GM12892 (cell line): ENCODE measurements at regions not wholly inside any gene's neighbourhood (a gene's known extent, or its start where the extent isn't known, plus 50 kb on each side); places are given as distances from the start of the nearest gene placed in this dataset.

ENCODE experiments used
- POLR2A ChIP-seq: IDR thresholded peaks from 2 replicates; pipeline ENCODE4 v1.6.1; 2011; ENCODE audit warnings: low read depth, low read length, control low read depth
- POLR2AphosphoS5 ChIP-seq: IDR thresholded peaks from 2 replicates; pipeline ENCODE4 v1.6.1; 2011; ENCODE audit warnings: low read depth, low read length, control low read depth

DNA sequence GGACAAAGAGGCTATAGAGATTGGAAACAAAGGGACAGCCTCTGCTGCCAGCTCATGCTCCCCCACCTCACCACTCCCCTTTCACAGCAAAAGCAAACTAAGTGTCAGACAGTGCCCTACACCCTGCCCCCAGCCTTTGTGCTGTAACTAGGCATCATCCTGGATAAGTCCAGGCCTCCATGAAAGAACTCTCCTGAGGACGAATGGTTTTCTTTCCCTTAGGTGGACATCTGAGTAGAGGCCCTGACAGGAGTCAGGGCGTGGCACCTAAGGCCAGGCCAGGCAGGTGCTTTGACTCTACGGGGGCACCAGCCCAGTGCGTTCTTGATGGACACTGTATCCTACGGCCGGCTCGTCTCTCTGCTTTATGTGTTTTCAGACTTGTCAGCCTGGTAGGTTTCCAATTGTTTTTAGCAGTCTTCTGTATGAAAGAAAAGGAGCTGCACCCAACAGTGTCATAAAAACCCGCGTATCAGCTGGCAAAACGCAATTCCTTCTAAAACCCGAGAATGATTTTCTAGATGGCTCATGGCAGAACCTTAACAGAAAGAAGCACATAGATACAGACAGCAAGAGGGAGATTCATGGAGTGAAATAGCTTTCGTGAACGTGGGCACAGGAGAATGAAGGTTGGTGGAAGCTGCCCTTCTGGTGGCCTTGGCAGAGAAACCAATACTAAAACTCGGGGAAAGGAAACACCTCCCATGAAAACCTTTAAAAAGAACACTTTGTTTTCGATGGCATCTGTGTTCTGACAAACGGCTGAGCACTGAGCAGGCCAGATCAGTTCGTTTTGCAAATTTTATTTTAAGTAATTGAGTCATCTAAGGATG is 51.7 kb upstream of the AJAP1 start:
- TF ChIP-seq POLR2A (no peak), POLR2AphosphoS5 (no peak)
